HG03175 (cell line): ENCODE measurements at regions not wholly inside any gene's neighbourhood (a gene's known extent, or its start where the extent isn't known, plus 50 kb on each side); places are given as distances from the start of the nearest gene placed in this dataset.

Experiments used
- ATAC-seq: cut with Tn5 transposase; IDR thresholded peaks from one replicate; pipeline ENCODE4 v1.9.1; 2021; ENCODE audit warnings: mild to moderate bottlenecking, moderate library complexity; ENCODE audit not compliant: unreplicated experiment

GRCh38 chr10:43715334-43715733 lies 66.7 kb upstream of the ZNF32 start:
- ATAC-seq: no peak

GRCh38 chr10:43712821-43713584 lies 64.3 kb upstream of the ZNF32 start:
- no peak for ATAC-seq

DNA sequence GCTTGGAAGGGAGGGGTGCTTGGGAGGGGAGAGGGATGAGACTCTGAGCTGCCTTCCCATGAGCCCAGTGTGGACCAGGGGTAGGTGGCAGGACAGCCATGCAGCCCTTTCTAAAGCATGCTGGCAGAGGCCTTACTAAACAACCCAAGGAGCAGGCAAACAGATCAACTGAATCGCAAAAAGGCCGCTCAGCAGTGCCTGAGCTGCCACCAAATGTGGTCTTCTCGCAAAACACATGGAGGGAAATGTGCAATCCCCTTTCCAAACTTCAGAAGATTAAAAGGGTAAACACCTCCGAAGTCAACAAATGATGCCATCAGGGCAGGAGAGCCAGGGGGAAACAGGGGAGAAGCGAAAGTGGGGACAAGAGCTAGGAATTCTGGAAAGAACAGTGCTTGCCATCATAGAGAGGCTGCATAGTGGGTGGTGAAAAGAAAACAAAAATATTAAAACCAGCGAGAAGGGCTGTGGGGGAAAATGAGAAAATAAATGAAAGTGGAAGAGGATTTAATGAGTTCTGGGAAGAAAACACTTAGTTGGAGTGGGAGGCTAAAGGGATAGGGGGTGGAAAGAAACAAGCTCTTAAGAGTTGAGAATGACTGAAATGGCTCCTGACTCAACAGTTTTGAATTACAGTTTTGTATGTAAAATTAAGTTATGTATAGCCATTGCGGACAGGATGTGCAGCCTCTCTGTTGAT lies 62.2 kb upstream of the ZNF32 start:
- ATAC-seq: no peak

GRCh38 chr10:43708262-43708661 lies 59.6 kb upstream of the ZNF32 start:
- no peak for ATAC-seq

- ATAC-seq: no peak
Observed at GRCh38 chr10:43707770-43708169, 59.1 kb upstream of the ZNF32 start.

DNA sequence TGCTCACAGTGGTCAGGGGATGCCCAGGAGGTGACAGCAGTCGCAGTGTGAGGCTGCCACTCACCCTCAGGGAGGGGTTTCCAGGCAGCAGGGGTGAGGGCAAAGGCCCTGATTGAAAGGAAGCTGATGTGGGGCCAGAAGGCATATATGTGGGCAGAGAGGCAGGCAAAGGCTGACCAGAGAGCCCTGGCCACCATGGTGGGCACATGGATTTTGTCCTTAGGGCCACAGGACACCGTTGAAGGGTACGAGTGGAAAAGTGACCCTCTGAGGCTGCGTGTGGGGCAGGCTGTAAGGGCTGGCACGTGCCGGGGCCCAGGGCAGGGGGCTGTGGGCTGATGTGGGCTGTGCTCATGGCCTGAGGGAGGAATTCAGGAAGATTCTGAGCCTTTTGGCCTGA lies 57.5 kb upstream of the ZNF32 start:
- ATAC-seq: no peak

DNA sequence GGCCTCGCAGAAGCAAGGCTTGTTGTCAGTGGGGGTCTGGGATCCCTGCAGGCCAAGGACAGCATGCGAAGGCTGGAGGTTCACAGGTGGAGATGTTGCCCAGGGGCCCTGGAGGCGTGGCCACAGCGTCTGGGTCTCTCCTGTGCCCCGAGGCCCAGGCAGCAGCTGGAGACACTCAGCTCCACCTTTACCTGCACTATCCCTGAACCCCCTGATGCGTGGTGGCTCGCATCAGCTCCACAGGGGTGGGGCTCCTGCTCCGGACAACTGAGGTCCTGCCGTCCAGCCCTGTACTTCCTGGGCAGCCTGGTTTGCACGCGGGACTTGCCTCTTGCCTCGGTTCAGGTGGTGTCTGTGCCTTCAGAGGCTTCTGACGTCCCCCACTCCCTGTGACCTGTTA lies 54.6 kb upstream of the ZNF32 start:
- ATAC-seq: no peak

GRCh38 chr10:43702936-43703281 lies 54.2 kb upstream of the ZNF32 start:
- ATAC-seq: no peak

GRCh38 chr10:43702213-43702935 lies 53.7 kb upstream of the ZNF32 start:
- no peak for ATAC-seq

DNA sequence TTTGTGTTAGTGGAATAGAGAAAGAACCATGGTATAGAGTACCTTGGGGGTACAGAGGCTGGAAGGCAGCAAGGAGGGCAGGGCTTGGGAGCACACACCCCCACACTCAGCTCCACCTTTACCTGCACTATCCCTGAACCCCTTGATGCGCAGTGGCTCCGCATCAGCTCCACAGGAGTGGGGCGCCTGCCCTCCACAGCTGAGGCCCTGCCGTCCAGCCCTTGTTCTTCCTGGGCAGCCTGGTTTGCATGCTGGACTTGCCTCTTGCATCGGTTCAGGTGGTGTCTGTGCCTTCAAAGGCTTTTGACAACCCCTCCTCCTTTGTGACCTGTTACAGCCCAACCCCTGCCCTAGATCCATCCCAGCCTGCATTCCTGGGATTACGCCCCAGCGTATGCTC lies 52.6 kb upstream of the ZNF32 start:
- ATAC-seq: no peak

DNA sequence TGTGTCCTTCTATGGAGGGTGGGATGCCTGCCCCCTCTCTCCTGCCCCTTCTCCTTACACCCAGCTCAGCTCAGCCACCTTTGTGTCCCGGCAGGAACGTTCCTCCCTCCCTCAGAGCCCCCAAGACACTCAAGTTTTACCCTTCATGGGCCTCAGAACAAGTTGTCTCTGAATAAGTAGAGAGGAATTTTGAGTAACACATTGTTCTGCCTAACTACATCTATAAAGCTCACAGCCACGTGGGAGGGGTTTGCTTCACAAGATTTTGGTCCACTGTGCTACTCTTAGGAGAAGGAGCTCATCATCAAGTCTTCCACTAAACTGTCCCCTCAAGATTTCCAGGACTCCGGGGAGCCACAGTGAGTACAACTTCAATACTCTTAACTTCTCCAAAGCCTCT lies 51.6 kb upstream of the ZNF32 start:
- no peak for ATAC-seq

DNA sequence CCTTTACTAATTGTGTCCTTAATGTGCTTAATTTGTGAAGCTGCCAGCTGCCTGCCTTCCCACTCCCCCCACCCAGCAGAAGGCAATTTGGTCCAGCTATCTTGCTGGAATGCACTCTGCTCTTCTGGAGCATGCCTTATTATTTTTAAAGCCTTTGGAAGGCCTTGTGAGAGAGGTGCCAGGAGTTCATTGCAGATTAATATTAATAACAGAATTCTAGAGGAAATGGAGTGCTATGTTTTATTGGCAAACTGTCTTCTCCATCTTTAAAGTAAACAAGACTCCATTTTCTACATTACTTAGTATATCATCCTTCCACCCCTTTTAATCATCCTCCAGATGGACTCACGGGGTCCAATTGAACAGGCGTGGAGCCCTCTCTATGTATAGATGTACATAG lies 50.8 kb upstream of the ZNF32 start:
- ATAC-seq: no peak
